Esophagus (tissue), 2 donors: ENCODE measurements at regions not wholly inside any gene's neighbourhood (a gene's known extent, or its start where the extent isn't known, plus 50 kb on each side); places are given as distances from the start of the nearest gene placed in this dataset.

ENCODE experiments used
- H3K27ac ChIP-seq, 2 donors: one replicate each; pipeline ENCODE4 v1.5.1; 2013; ENCODE audit warnings: low read depth in 2 of 2, mild to moderate bottlenecking in 2 of 2, inconsistent platforms in 1 of 2, low read length in 1 of 2, moderate library complexity in 1 of 2
- H3K27me3 ChIP-seq, 2 donors: one replicate each; pipeline ENCODE4 v1.6.1; 2013; ENCODE audit warnings: low read length in 2 of 2, control low read depth in 1 of 2, mild to moderate bottlenecking in 1 of 2; ENCODE audit not compliant: insufficient read depth in 2 of 2, control insufficient read depth in 1 of 2
- H3K36me3 ChIP-seq, 2 donors: one replicate each; pipeline ENCODE4 v1.6.1; 2013; ENCODE audit warnings: low read length in 1 of 2; ENCODE audit not compliant: control insufficient read depth in 2 of 2, insufficient read depth in 2 of 2
- H3K4me1 ChIP-seq, 2 donors: one replicate each; pipeline ENCODE4 v1.6.1; 2013; ENCODE audit warnings: low read length in 1 of 2; ENCODE audit not compliant: control insufficient read depth in 2 of 2, insufficient read depth in 2 of 2
- H3K4me3 ChIP-seq, 2 donors: one replicate each; pipeline ENCODE4 v1.5.1; 2013; ENCODE audit warnings: low read length in 2 of 2, mild to moderate bottlenecking in 2 of 2, low read depth in 1 of 2, moderate library complexity in 1 of 2
- H3K9me3 ChIP-seq, 2 donors: one replicate each; pipeline ENCODE4 v1.6.1; 2013; ENCODE audit warnings: mild to moderate bottlenecking in 2 of 2, low read depth in 1 of 2, low read length in 1 of 2, moderate library complexity in 1 of 2; ENCODE audit not compliant: control insufficient read depth in 2 of 2, insufficient read depth in 1 of 2
- WGBS, 2 donors: extraction: QIAGEN DNeasy Blood & Tissue Kit; methylation state at CpG; one replicate each; pipeline ENCODE4 v1.1.7; 2013; 5-methylcytosine and 5-hydroxymethylcytosine counted together
- donor health status: healthy with polysubstance abuse.
- donor health status: Bipolar disorder and iron deficiency.

DNA sequence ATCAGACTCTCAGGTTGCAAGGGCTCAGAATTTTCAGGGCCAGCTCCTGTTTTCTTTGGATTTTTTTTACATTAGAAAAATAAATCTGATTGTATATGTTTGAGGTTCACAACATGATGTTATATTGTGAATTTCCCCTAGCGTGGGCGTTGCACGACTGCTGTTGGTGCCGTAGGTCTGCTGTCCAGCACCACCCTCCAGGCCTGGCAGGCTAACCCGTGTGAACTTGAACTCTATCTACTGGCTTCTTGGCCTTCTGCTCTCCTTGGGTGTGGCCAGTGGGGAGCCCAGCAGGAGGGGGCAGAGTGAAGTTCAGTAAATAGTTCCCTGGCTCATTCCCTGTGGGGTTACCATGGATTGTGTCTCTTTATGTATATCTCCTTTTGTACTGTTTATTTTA lies 80.5 kb upstream of the RORA start:
- H3K9me3 ChIP-seq = no peaks in the 10 kb centered on the region
- H3K4me1 ChIP-seq = no peaks in the 10 kb centered on the region
- 71 to 76% methylated on average over 5 of the region's 5 CpGs for WGBS, 2 donors
- no peak overlapping the region for H3K4me3 ChIP-seq
- H3K36me3 ChIP-seq = no peaks in the 10 kb centered on the region
- no peak overlapping the region for H3K27ac ChIP-seq
- H3K27me3 ChIP-seq = no peaks in the 10 kb centered on the region

DNA sequence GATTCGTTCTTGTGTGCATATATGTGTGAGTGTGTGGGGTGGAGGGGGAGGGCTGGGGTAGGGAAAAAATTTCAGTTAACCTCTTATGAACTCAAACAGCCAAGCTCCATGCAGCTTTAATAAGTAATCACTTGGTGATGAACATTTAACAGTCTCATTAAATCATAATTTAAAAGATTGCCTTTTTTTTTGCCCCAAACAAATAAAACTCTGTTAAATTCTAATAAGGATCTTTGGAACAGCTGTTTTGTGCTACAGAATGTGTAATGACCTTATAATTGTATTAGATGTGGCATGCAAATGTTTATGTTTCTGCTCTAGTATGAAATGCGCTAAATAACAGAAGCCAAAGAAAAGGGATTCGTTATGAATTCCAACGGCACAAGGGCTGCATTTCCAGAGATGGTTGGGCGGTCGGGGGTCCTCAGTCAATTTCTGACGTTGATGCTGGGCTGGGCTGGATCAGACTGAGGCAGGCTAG lies 80.0 kb upstream of the RORA start:
- 48 to 64% methylated on average over 7 of the region's 7 CpGs for WGBS, 2 donors
- no peaks in the 10 kb centered on the region for H3K27me3 ChIP-seq

DNA sequence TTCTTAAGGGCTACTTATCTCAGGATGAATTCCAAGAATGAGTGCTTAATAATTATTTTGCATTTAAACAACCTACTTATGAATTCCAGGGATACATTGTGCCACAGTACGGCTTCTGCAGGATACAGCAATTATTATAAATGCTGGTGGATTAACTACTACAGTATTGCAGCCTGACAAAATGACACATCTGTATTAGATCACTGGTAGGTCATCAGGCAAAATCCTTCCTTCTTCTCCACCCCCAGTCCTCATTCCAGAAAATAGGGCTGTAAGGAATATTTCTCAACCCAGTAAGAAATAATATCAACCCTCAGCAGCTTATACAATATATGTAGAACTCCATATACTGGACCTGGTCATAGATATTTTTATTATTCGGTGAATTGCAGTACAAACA lies 79.3 kb upstream of the RORA start:
- Histone ChIP-seq H3K27me3 (no peaks in the 10 kb centered on the region), H3K27ac (no peak overlapping the region), H3K4me3 (no peak overlapping the region), H3K36me3 (no peaks in the 10 kb centered on the region), H3K9me3 (no peaks in the 10 kb centered on the region), H3K4me1 (no peaks in the 10 kb centered on the region)
- 69 to 81% methylated on average over 2 of the region's 2 CpGs for WGBS, 2 donors

More for the DNA sequence above, 80.0 kb upstream of the RORA start:
- Histone ChIP-seq H3K4me1 (no peaks in the 10 kb centered on the region), H3K27ac (no peak overlapping the region), H3K36me3 (no peaks in the 10 kb centered on the region), H3K9me3 (no peaks in the 10 kb centered on the region), H3K4me3 (no peak overlapping the region)

DNA sequence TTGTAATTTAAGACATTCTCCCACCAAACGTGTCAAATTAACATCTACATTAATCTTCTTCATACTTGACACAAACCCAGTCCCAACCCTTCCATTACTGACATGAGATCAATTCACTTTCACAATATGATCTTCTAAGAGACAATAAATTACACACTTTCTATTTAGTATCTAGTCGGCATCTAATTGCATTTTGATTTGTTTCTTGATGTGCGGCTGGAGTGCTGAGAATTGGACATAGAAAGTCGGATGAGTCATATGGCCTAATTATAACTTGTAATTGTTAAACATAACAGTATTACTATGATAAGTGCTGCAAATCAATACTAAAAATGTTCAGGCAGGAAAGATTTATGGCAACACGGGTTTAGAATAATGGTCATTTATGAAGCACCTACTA lies 78.4 kb upstream of the RORA start:
- 61 to 68% methylated on average over 5 of the region's 5 CpGs for WGBS, 2 donors
- Histone ChIP-seq H3K36me3 (no peaks in the 10 kb centered on the region), H3K27ac (no peak overlapping the region), H3K4me1 (no peaks in the 10 kb centered on the region), H3K27me3 (no peaks in the 10 kb centered on the region), H3K4me3 (no peak overlapping the region), H3K9me3 (no peaks in the 10 kb centered on the region)

DNA sequence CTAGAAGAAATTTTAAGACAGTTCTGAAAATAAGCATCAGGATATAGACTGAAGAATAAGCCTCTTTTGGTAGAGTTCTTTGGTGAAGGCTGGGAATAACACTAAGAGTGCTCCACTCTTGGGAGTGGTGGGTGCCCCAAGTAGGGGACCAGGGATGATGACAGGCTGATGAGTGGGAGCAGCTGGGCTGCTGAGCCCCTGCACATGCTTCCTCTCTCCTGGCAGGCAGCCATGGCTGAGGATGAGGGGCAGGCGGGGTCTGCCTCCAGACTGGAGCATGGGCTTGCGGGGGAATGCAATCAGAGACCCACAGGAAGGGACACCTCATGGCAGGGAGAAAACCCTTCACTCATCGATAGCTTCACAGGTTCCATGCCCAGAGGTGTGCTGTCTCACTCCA lies 72.6 kb upstream of the RORA start:
- H3K36me3 ChIP-seq = no peaks in the 10 kb centered on the region

DNA sequence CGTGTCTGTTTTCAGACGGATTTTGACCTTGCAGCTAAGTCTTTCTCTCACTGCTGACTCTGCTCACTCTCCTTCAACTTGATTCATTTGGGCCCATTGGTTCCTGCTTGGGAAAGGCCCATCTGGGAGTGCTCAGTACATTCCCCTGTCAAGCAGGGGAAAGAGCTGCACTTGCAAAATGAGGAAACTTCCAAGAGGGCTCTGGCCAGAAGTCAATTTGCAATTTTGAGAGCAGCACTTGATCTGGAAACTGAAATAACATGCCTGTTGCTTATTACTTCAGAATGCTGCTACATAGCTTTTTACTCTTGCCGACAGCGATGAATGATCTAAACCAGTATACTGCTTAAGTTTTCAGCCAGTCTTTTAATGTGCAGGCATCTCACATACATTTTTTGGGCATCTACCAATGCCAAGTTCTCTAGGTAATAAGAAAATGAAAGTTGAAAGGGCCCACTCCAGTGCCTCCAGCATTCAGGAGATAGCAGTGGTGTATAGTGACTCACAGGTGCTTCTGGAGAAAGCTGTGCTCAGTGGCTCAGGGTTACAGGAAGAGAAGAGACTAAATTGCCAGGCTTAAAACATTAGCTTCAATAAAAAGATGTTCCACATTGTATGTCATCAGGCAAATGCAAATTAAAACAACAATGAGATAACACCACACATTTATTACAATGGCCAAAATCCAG lies 70.1 kb upstream of the RORA start:
- Histone ChIP-seq H3K27ac (no peak overlapping the region), H3K9me3 (no peaks in the 10 kb centered on the region), H3K4me1 (peaks cover 0 to 3% of the 10 kb centered on the region in 2 donors), H3K36me3 (no peaks in the 10 kb centered on the region), H3K4me3 (no peak overlapping the region), H3K27me3 (no peaks in the 10 kb centered on the region)
- 72 to 76% methylated on average over 4 of the region's 4 CpGs for WGBS, 2 donors

More for the DNA sequence above, 72.6 kb upstream of the RORA start:
- H3K27me3 ChIP-seq = no peaks in the 10 kb centered on the region
- no peaks in the 10 kb centered on the region for H3K9me3 ChIP-seq
- peaks cover 0 to 3% of the 10 kb centered on the region in 2 donors for H3K4me1 ChIP-seq
- 82 to 83% methylated on average over 3 of the region's 3 CpGs for WGBS, 2 donors
- H3K27ac ChIP-seq = no peak overlapping the region
- H3K4me3 ChIP-seq = no peak overlapping the region

DNA sequence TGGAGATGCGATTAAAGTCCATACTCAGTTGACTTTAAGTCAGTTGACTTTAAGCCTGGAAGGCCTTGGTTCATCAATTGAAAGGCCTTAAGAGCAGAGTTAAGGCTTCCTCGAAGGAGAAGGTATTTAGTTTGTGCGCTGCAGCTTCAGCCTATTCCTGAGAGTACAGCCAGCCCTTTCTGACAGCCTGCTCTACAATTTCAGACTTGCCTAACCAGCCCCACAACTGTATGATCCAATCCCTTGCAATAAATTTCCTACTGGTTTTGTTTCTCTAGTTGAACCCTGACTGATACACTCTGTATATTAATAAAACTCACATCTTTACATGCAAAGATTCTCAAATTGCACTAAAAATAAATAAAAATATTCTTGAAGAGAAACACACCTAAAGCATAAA lies 66.1 kb upstream of the RORA start:
- Histone ChIP-seq H3K36me3 (no peaks in the 10 kb centered on the region), H3K4me1 (peaks cover 0 to 3% of the 10 kb centered on the region in 2 donors), H3K27ac (no peak overlapping the region), H3K4me3 (no peak overlapping the region), H3K27me3 (no peaks in the 10 kb centered on the region), H3K9me3 (no peaks in the 10 kb centered on the region)
- WGBS, 2 donors = 67 to 68% methylated on average over 3 of the region's 3 CpGs

DNA sequence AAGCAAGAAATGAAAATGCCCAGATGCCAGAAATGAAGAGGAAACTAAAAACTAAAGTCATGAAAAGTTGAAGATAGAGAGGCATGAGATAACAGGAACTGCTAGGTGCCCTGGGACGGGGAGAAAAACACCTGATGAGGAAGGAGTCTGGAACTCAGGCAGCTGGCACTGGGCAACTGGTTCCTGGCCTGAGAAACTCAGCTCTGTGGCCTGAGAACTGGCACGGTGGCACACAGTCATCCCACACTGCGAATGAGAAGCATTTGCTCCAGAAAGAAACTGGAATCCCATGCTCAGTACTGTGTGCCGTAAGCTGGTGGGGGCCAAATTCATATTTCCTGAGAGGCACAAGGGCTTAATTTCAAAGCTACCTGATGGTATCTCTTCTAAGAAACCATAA lies 53.6 kb upstream of the RORA start:
- WGBS, 2 donors = 84 to 89% methylated on average over 4 of the region's 4 CpGs

DNA sequence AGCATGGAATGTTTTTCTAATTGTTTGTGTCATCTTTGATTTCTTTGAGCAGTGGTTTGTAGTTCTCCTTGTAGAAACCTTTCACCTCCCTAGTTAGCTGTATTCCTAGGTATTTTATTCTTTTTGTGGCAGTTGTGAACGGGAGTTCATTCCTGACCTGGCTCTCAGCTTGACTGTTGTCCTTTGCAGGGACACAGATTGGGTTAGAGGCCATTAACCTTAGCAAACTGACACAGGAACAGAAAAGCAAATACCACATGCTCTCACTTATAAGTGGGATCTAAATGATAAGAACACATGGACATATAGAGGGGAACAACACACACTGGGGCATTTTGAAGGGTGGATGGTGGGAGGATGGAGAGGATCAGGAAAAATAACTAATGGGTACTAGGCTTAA lies 52.2 kb upstream of the RORA start:
- Histone ChIP-seq H3K27ac (no peak overlapping the region), H3K9me3 (no peaks in the 10 kb centered on the region)
- WGBS, 2 donors = 52 to 64% methylated on average over 1 of the region's 1 CpG

More for the DNA sequence above, 53.6 kb upstream of the RORA start:
- no peaks in the 10 kb centered on the region for H3K9me3 ChIP-seq
- no peak overlapping the region for H3K27ac ChIP-seq
- no peaks in the 10 kb centered on the region for H3K4me1 ChIP-seq
- H3K36me3 ChIP-seq = no peaks in the 10 kb centered on the region
- H3K27me3 ChIP-seq = no peaks in the 10 kb centered on the region
- no peak overlapping the region for H3K4me3 ChIP-seq

More for the DNA sequence above, 52.2 kb upstream of the RORA start:
- Histone ChIP-seq H3K4me3 (no peak overlapping the region), H3K36me3 (no peaks in the 10 kb centered on the region), H3K27me3 (peaks cover 0 to 2% of the 10 kb centered on the region in 2 donors), H3K4me1 (no peaks in the 10 kb centered on the region)
